ENCODE measurements at regions not wholly inside any gene's neighbourhood (a gene's known extent, or its start where the extent isn't known, plus 50 kb on each side); places are given as distances from the start of the nearest gene placed in this dataset.

GRCh38 chr6:144564202-144564601 lies 279.1 kb downstream of the UTRN start:
- TF ChIP-seq CTCF (IDR thresholded peaks at IDR 0.05; ENCODE audit: low read depth, low read length, poor library complexity, severe bottlenecking) (no peak), EZH2phosphoT487 (IDR thresholded peaks at IDR 0.05; ENCODE audit: borderline replicate concordance, low read length) (no peak)
